ENCODE measurements at regions not wholly inside any gene's neighbourhood (a gene's known extent, or its start where the extent isn't known, plus 50 kb on each side); places are given as distances from the start of the nearest gene placed in this dataset.
"Not testable (repeated sequence)": the region's sequence is repeated elsewhere in the genome, so short reads cannot be mapped to it uniquely, and the experiment has no call there.

- not testable (repeated sequence) for TF ChIP-seq REST (IDR thresholded peaks at IDR 0.05; ENCODE audit: low read depth, low read length); EP300 (IDR thresholded peaks at IDR 0.05; ENCODE audit: borderline replicate concordance in 1 of 2, low read depth in 1 of 2, low read length in 1 of 2)
Measured at GRCh38 chr14:48267926-48268325, 592.5 kb upstream of the MDGA2 start.

Measured in SK-N-SH (cell line).